ENCODE measurements at regions not wholly inside any gene's neighbourhood (a gene's known extent, or its start where the extent isn't known, plus 50 kb on each side); places are given as distances from the start of the nearest gene placed in this dataset.

DNA sequence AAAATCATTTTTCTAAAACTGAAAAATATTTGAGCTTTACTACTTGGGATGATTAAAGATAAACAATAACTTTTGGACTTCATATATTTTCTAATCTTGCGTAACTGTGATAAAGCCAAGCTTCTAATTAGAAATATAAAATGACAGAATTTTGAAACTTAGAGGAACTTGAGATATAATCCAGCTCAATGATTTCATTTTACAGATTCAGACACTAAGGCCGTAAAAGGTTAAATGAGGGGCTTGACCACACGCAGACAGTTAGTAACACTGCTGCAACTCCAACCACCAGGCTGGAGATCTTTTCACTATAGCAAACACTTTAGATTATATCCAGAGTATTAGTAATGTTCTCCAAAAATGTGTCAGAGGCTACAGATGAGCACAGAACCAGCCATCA lies 445.5 kb downstream of the ZEB2 start:
- no peak for TF ChIP-seq KLF7 (tag by site-specific recombination; IDR thresholded peaks at IDR 0.05; ENCODE audit: borderline replicate concordance)
- TF ChIP-seq KLF1 (tag by site-specific recombination; IDR thresholded peaks at IDR 0.05) = no peak
- no peak for TF ChIP-seq ZNF830 (tag by site-specific recombination; IDR thresholded peaks at IDR 0.05; ENCODE audit: low read depth)
- no peak for TF ChIP-seq ZNF621 (tag by site-specific recombination; IDR thresholded peaks at IDR 0.05)
- TF ChIP-seq ZNF610 (tag by site-specific recombination; IDR thresholded peaks at IDR 0.05; ENCODE audit: borderline replicate concordance) = no peak
- TF ChIP-seq ZNF549 (tag by site-specific recombination; IDR thresholded peaks at IDR 0.05) = no peak
- no peak for TF ChIP-seq KLF16 (tag by site-specific recombination; IDR thresholded peaks at IDR 0.05)
- TF ChIP-seq, protein P1, sequence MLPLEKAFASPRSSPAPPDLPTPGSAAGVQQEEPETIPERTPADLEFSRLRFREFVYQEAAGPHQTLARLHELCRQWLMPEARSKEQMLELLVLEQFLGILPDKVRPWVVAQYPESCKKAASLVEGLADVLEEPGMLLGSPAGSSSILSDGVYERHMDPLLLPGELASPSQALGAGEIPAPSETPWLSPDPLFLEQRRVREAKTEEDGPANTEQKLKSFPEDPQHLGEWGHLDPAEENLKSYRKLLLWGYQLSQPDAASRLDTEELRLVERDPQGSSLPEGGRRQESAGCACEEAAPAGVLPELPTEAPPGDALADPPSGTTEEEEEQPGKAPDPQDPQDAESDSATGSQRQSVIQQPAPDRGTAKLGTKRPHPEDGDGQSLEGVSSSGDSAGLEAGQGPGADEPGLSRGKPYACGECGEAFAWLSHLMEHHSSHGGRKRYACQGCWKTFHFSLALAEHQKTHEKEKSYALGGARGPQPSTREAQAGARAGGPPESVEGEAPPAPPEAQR (tag by site-specific recombination; IDR thresholded peaks at IDR 0.05) = no peak
- H3K4me3 ChIP-seq (ENCODE audit: low read depth, low read length) = no peak overlapping the region
- no peak overlapping the region for H3K27ac ChIP-seq (ENCODE audit: extremely low read depth, low read depth, low read length)
- ChIA-PET CTCF (interaction anchor here (0.6 to 0.7 kb wide), 3 partner anchors 39 to 799 kb away, joined by 3 to 4 read pairs (median 3); no protein-coding TSS in a partner anchor), POLR2A (no interaction called here)
- no peaks in the 10 kb centered on the region for H3K36me3 ChIP-seq (ENCODE audit: control insufficient read depth in 2 of 2, insufficient read depth in 1 of 2, low read length in 2 of 2)
- H3K4me1 ChIP-seq (ENCODE audit: control insufficient read depth, insufficient read depth, low read length) = peaks cover 7% of the 10 kb centered on the region
- no peaks in the 10 kb centered on the region for H3K9me3 ChIP-seq (ENCODE audit: control insufficient read depth, insufficient read depth, low read depth, low read length)

DNA sequence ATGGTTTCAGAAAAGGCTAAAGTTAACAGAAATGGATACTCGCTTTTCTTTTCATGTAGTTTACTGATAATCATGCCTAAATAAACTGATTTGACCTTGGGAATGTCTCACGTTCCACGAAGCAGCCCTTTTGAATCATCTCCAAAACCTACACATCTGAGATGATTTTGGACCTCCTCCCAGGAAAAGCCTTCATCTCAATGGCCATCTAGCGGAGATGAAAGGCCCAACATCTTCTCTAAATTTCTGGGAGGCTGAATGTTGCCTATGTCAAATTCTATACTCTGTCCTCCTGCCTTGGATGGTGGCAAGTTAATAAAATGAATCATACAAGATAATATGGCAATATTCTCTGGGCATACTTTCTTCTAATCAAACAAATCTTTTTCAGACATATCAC lies 448.5 kb downstream of the ZEB2 start:
- H3K9me3 ChIP-seq (ENCODE audit: control insufficient read depth, insufficient read depth, low read depth, low read length) = no peaks in the 10 kb centered on the region
- H3K4me1 ChIP-seq (ENCODE audit: control insufficient read depth, insufficient read depth, low read length) = no peaks in the 10 kb centered on the region
- no peak overlapping the region for H3K27ac ChIP-seq (ENCODE audit: extremely low read depth, low read depth, low read length)
- POLR2A ChIA-PET = no interaction called here
- H3K36me3 ChIP-seq (ENCODE audit: control insufficient read depth in 2 of 2, insufficient read depth in 1 of 2, low read length in 2 of 2) = no peaks in the 10 kb centered on the region
- TF ChIP-seq ZNF133 (tag by site-specific recombination; IDR thresholded peaks at IDR 0.05) = no peak
- no peak for TF ChIP-seq ZNF768 (tag by site-specific recombination; IDR thresholded peaks at IDR 0.05)
- TF ChIP-seq ZNF10 (tag by site-specific recombination; IDR thresholded peaks at IDR 0.05) = no peak
- TF ChIP-seq, protein P2, sequence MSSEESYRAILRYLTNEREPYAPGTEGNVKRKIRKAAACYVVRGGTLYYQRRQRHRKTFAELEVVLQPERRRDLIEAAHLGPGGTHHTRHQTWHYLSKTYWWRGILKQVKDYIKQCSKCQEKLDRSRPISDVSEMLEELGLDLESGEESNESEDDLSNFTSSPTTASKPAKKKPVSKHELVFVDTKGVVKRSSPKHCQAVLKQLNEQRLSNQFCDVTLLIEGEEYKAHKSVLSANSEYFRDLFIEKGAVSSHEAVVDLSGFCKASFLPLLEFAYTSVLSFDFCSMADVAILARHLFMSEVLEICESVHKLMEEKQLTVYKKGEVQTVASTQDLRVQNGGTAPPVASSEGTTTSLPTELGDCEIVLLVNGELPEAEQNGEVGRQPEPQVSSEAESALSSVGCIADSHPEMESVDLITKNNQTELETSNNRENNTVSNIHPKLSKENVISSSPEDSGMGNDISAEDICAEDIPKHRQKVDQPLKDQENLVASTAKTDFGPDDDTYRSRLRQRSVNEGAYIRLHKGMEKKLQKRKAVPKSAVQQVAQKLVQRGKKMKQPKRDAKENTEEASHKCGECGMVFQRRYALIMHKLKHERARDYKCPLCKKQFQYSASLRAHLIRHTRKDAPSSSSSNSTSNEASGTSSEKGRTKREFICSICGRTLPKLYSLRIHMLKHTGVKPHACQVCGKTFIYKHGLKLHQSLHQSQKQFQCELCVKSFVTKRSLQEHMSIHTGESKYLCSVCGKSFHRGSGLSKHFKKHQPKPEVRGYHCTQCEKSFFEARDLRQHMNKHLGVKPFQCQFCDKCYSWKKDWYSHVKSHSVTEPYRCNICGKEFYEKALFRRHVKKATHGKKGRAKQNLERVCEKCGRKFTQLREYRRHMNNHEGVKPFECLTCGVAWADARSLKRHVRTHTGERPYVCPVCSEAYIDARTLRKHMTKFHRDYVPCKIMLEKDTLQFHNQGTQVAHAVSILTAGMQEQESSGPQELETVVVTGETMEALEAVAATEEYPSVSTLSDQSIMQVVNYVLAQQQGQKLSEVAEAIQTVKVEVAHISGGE (tag by site-specific recombination; conservative IDR thresholded peaks at IDR 0.05; ENCODE audit: low read depth) = no peak
- TF ChIP-seq ZNF544 (tag by site-specific recombination; IDR thresholded peaks at IDR 0.05) = no peak
- TF ChIP-seq ZNF140 (tag by site-specific recombination; IDR thresholded peaks at IDR 0.05) = no peak
- no peak overlapping the region for H3K4me3 ChIP-seq (ENCODE audit: low read depth, low read length)
- CTCF ChIA-PET = no interaction called here

DNA sequence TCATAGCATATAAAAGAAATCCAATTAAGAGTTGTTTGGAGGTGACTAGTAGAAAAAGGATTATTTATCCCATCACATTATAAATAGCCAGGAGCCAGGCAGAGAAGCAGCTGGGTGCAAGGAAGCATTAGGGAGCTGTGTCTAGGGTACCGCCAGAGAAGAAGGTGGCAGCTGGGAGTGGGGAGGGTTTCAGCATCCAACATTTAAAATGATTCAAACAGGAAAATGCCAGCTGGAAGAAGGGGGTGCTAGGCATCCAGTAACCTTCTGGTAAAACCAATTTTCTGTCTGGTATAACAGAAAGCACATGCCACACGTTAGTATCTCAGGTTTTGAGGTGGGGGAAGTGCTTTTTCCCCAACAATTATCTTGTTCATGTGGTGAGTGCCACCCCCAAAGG lies 452.4 kb downstream of the ZEB2 start:
- CTCF ChIA-PET = interaction anchor here (0.6 kb wide), 1 partner anchor 1417 kb away, joined by 4 read pairs; no protein-coding TSS in a partner anchor
- Histone ChIP-seq H3K36me3 (ENCODE audit: control insufficient read depth in 2 of 2, insufficient read depth in 1 of 2, low read length in 2 of 2) (no peaks in the 10 kb centered on the region), H3K27ac (ENCODE audit: extremely low read depth, low read depth, low read length) (no peak overlapping the region), H3K9me3 (ENCODE audit: control insufficient read depth, insufficient read depth, low read depth, low read length) (no peaks in the 10 kb centered on the region), H3K4me1 (ENCODE audit: control insufficient read depth, insufficient read depth, low read length) (no peaks in the 10 kb centered on the region), H3K4me3 (ENCODE audit: low read depth, low read length) (no peak overlapping the region)
- no peak for TF ChIP-seq KLF9 (tag by site-specific recombination; IDR thresholded peaks at IDR 0.05; ENCODE audit: low read depth)
- no peak for TF ChIP-seq ZNF548 (tag by site-specific recombination; IDR thresholded peaks at IDR 0.05)
- no peak for TF ChIP-seq ZNF214 (tag by site-specific recombination; IDR thresholded peaks at IDR 0.05; ENCODE audit: borderline replicate concordance)
- no peak for TF ChIP-seq ZFP37 (tag by site-specific recombination; IDR thresholded peaks at IDR 0.05)
- TF ChIP-seq KLF1 (tag by site-specific recombination; IDR thresholded peaks at IDR 0.05) = no peak
- TF ChIP-seq, protein P3, sequence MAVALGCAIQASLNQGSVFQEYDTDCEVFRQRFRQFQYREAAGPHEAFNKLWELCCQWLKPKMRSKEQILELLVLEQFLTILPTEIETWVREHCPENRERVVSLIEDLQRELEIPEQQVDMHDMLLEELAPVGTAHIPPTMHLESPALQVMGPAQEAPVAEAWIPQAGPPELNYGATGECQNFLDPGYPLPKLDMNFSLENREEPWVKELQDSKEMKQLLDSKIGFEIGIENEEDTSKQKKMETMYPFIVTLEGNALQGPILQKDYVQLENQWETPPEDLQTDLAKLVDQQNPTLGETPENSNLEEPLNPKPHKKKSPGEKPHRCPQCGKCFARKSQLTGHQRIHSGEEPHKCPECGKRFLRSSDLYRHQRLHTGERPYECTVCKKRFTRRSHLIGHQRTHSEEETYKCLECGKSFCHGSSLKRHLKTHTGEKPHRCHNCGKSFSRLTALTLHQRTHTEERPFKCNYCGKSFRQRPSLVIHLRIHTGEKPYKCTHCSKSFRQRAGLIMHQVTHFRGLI (tag by site-specific recombination; IDR thresholded peaks at IDR 0.05) = no peak
- TF ChIP-seq GFI1B (tag by site-specific recombination; IDR thresholded peaks at IDR 0.05) = no peak
- no peak for TF ChIP-seq SCRT2 (tag by site-specific recombination; IDR thresholded peaks at IDR 0.05)
- no peak for TF ChIP-seq ZNF701 (tag by site-specific recombination; IDR thresholded peaks at IDR 0.05)
- TF ChIP-seq ZNF324 (tag by site-specific recombination; IDR thresholded peaks at IDR 0.05) = no peak
- no peak for TF ChIP-seq ZIC2 (tag by site-specific recombination; IDR thresholded peaks at IDR 0.05)
- no peak for TF ChIP-seq ZNF2 (tag by site-specific recombination; IDR thresholded peaks at IDR 0.05)
- TF ChIP-seq FEZF1 (tag by site-specific recombination; IDR thresholded peaks at IDR 0.05) = no peak
- TF ChIP-seq GLIS2 (tag by site-specific recombination; IDR thresholded peaks at IDR 0.05) = no peak
- POLR2A ChIA-PET = no interaction called here
